GM18517 (cell line): ENCODE measurements at regions not wholly inside any gene's neighbourhood (a gene's known extent, or its start where the extent isn't known, plus 50 kb on each side); places are given as distances from the start of the nearest gene placed in this dataset.
"Not testable (repeated sequence)": the region's sequence is repeated elsewhere in the genome, so short reads cannot be mapped to it uniquely, and the experiment has no call there.

Experiments
- ATAC-seq: cut with Tn5 transposase; IDR thresholded peaks from one replicate; pipeline ENCODE4 v1.9.1; 2021; ENCODE audit warnings: mild to moderate bottlenecking, moderate library complexity; ENCODE audit not compliant: unreplicated experiment

DNA sequence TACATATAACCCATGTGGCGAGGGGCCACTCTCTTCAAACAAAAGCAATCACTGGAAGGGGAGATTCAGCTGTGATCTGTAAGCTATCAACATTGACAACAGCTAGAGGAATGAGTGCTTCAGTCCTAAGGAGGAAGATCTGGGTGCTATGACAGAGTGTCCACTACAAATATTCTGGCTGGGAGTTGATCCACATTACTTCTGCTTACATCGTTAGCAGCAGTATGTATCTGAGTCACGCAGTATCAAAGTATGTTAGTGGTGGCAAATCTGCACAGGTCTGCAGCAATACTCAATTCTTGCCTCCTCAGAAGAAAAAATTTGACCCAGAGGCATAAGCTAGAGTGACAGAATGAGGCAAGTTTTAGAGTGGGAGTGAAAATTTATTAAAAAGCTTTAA, 267.0 kb downstream of the PTH2R start:
- ATAC-seq: no peak

DNA sequence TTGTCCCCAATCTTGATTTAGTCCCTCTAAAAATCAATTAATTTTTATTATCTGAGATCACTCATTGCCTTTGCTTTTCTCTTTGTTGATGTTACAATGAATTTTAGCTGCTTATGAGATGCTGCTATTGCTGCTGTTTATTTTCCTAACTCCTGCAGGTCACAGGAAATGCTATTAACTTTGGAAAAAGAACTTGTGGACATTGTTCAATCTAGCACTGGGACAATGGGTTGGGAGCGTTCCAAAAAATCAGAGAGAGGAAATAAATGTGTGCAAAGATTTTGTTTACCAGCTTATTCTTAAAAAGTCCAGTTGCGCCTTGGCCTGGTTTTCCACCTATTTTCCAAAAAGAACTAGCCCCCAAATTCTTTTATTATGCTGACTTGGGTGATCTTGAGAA, 268.3 kb downstream of the PTH2R start:
- no peak for ATAC-seq

DNA sequence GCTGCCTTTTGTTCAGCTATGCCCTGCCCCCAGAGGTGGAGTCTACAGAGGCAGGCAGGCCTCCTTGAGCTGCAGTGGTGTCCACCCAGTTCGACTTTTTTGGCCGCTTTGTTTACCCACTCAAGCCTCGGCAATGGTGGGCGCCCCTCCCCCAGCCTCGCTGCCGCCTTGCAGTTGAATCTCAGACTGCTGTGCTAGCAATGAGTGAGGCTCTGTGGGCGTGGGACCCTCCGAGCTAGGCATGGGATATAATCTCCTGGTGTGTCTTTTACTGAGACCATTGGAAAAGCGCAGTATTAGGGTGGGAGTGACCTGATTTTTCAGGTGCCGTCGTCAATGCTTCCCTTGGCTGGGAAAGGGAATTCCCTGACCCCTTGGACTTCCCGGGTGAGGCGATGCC, 279.3 kb downstream of the PTH2R start:
- ATAC-seq: not testable (repeated sequence)

- no peak for ATAC-seq
Observed at GRCh38 chr2:208686665-208687064, 280.1 kb downstream of the PTH2R start.

DNA sequence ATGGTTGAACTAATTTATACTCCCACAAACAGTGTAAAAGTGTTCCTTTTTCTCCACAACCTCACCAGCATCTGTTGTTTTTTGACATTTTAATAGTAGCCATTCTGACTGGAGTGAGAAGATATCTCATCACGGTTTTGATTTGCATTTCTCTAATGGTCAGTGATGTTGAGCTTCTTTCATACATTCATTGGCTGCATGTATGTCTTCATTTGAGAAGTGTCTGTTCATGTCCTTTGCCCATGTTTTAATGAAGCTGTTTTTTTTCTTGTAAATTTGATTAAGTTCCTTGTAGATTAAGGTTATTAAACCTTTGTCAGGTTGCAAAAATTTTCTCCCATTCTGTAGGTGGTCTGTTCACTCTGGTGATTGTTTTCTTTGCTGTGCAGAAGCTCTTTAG, 281.1 kb downstream of the PTH2R start:
- not testable (repeated sequence) for ATAC-seq

GRCh38 chr2:208698114-208698513, 291.5 kb downstream of the PTH2R start:
- ATAC-seq: no peak

DNA sequence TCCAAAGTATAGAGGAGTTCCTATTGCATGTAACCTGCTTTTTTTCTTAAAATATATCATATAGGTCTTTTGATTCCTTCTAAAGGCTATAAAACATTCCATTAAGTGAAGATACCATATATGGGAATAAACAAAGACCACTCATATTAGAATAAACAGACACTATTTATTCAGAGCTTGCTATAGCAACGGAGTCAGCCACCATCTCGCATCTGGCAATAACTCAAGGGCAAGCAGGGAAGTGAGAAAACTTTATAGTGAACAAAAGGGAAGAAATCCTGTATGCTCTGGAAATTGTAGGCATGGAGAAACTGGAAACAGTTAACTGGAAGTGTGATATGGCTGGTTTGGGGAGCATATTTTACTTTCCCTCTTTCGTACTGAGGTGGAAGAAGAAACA, 301.9 kb downstream of the PTH2R start:
- no peak for ATAC-seq

GRCh38 chr2:208711598-208711997, 305.0 kb downstream of the PTH2R start:
- no peak for ATAC-seq

- ATAC-seq: no peak
Observed at GRCh38 chr2:208713066-208713745, 306.6 kb downstream of the PTH2R start.

DNA sequence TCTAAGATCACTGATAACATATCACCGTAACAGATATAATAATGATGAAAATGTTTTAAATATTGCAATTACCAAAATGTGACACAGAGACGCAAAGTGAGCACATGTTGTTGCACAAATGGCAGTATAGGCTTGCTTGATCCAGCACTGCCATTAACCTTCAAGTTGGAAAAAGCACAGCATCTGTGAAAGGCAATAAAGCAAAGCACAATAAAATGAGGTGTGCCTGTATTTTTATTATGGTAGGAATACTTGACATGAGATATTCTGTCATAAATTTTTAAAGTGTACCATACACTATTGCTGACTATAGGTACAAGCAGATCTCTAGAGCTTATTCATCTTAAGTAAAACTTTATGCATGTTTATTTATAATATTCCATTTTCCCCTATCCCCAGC, 312.2 kb downstream of the PTH2R start:
- ATAC-seq: no peak

GRCh38 chr2:208722731-208723130, 316.1 kb downstream of the PTH2R start:
- no peak for ATAC-seq

DNA sequence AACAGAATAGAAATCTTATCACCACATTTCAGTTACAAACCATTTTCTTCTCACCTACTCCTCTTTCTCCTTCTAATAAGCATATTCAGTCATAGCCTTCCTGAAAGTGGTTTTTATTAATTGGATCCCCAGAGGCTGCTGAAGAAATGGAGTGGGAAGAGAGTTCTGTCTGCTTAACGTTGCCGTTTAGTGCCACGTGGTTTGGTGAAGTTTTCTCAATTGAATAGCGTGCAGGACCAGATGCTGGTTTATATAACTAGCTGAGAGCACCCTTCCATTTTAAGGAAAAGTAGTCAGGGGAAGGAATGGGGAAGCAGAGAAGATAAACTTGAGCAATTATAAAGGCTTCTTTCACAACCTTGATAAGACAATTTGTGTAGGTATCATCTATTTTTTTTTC, 318.7 kb downstream of the PTH2R start:
- no peak for ATAC-seq

DNA sequence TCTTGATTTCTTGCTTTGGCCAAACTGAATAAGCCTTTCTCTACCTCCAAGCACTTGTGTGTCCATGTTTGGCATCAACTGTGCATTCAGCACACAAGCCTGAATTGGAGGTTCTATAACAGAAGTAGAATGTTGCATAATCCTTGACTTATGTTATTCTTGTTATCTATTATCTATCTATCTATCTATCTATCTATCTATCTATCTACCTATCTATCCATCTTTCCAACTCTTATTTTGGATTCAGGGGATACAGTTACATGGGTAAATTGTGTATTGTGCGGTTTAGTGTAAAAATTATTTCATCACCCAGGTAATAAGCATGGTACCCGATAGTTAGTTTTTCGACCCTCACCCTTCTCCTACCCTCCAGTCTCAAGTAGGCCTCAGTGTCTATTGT, 319.6 kb downstream of the PTH2R start:
- ATAC-seq: no peak

- ATAC-seq: not testable (repeated sequence)
Observed at GRCh38 chr2:208751663-208752415, 345.2 kb downstream of the PTH2R start.

- no peak for ATAC-seq
Observed at GRCh38 chr2:208757364-208757763, 350.8 kb downstream of the PTH2R start.

DNA sequence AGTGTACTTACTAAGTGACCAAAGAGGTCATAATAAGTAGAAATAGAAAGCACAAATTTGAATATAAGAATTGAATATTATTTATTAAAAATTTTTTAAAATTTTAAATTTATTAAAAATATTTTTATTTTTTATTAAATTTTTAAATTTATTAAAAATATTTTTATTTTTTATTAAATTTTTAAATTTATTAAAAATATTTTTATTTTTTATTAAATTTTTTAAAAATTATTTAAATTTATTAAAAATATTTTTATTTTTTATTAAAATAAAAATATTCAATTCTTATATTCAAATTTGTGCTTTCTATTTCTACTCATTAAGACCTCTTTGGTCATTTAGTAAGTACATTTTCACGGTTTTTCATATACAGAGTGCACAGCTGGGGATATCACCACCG, 366.5 kb downstream of the PTH2R start:
- ATAC-seq: not testable (repeated sequence)

GRCh38 chr2:208781166-208781565, 374.6 kb downstream of the PTH2R start:
- no peak for ATAC-seq

DNA sequence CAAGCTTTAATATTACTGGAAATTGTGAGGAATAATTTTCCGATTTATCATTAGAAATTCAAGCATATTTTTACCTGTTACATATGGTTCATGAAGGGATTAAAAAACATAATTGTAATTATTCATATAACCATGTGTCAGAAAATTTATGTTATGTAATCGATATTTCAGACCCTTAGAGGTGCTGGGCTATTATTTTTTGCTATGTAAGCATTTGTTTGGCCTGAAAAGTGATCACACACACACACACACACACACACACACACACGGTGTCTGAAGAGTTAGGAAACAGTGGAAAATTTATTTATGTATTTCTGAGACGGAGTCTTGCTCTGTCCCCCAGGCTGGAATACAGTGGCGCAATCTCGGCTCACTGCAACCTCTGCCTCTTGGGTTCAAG, 375.5 kb downstream of the PTH2R start:
- ATAC-seq: no peak

DNA sequence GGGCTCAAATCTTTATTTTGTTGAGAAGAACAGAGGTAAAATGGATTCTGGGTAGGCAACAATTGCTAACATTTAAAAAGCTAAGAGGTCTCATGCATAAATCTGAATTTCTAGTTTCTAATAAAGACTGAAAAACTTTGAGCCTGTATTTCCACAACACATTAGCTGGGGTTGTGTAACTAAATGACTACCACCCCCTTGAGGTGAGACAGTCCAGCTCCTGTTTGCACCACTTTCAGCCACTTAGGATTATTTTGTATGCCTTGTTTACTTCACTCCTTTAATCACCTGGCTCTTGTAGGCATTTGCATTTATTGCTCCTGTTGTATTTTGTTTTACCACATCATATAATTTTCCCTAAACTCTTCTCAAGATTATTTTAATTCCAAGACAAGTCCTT, 376.6 kb downstream of the PTH2R start:
- ATAC-seq: no peak

DNA sequence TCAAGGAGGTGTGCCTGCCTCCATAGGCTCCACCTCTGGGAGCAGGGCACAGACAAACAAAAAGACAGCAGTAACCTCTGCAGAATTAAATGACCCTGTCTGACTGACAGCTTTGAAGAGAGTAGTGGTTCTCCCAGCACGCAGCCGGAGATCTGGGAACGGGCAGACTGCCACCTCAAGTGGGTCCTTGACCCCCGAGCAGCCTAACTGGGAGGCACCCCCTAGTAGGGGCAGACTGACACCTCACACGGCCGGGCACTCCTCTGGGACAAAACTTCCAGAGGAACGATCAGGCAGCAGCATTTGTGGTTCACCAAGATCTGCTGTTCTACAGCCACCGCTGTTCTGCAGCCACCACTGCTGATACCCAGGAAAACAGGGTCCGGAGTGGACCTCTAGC, 378.2 kb downstream of the PTH2R start:
- ATAC-seq: not testable (repeated sequence)

DNA sequence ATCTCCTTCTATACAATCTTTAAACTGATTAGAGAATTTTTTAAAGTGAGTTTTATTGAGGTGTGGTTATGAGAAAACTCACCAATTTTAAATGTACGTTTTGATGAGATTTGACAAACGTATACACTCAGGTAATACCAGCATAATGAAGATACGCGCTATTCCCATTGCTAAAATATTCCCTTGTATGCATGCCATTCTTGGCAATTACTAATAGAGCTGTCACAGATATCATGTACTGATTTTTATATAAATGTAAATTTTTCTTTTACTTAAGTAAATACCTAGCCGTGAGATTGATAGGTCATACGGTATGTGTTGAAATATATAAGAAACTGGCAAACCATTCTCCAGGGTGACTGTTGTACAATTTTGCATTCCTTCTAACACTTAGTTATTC, 384.7 kb downstream of the PTH2R start:
- no peak for ATAC-seq

DNA sequence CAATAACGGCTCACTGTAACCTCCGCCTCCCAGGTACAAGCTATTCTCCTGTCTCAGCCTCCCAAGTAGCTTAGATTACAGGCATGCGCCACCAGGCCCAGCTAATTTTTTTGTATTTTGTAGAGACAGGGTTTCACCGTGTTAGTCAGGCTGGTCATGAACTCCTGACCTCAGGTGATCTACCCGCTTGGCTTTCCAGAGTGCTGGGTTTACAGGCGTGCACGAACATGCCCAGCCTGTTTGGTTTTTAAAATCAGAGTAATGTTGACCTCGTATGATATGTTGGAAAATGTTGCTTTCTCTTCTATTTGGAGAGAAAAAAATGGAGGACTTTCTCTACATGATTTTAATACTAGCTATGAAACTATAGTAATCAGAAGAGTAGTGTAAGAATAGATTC, 386.2 kb downstream of the PTH2R start:
- ATAC-seq: no peak

GRCh38 chr2:208793434-208793833, 386.8 kb downstream of the PTH2R start:
- no peak for ATAC-seq
